ENCODE measurements at regions not wholly inside any gene's neighbourhood (a gene's known extent, or its start where the extent isn't known, plus 50 kb on each side); places are given as distances from the start of the nearest gene placed in this dataset.

DNA sequence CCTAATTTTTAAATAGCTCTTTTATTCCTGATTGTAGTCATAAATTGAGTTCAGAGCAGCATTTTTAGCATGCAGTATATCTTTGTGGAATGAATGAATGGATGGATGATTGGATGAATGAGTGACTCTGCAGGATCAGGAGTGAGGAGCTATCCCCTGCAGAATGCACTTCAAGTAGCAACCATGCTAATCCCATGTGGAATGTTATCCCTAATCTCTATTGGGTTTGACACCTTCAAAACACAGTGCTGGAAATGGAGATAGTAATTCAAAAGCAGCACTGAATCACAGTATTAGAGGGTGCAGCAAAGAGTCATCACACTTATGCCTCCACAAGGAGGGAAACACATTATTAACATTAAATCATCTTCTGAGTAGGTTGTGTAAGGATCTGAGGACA is 501.9 kb downstream of the SHISA9 start:
- no peaks in the 10 kb centered on the region for H3K9me3 ChIP-seq (ENCODE audit: control insufficient read depth, low read depth, low read length)
- H3K27me3 Mint-ChIP-seq (ENCODE audit: low read depth), result no peaks in the 10 kb centered on the region
- no peaks in the 10 kb centered on the region for H4K20me1 ChIP-seq (ENCODE audit: control insufficient read depth, insufficient read depth, insufficient read length)
- peaks cover 3 to 6% of the 10 kb centered on the region in 2 experiments; a peak in 3 of 4 replicates for H3K4me1 Mint-ChIP-seq
- H3K9ac ChIP-seq (ENCODE audit: extremely low read depth, insufficient read length, low read length), result no peak overlapping the region
- no peaks in the 10 kb centered on the region for H3K23me2 ChIP-seq (ENCODE audit: insufficient read length, low read depth, low read length, poor library complexity, severe bottlenecking)
- H3K27me3 ChIP-seq (ENCODE audit: insufficient read depth, low read length), result no peaks in the 10 kb centered on the region
- no peak overlapping the region for H3K23ac ChIP-seq (ENCODE audit: insufficient read length, low read depth, low read length)
- H2BK20ac ChIP-seq (ENCODE audit: low read depth, low read length, poor library complexity, severe bottlenecking), result no peak overlapping the region
- H3T11ph ChIP-seq (ENCODE audit: low read length), result no peak overlapping the region
- no peak overlapping the region for H2BK5ac ChIP-seq (ENCODE audit: insufficient read length, low read length)
- H2AK5ac ChIP-seq (ENCODE audit: insufficient read length, low read length), result no peak overlapping the region
- no peak overlapping the region for H3K56ac ChIP-seq (ENCODE audit: insufficient read length, low read depth, low read length)
- H2BK120ac ChIP-seq (ENCODE audit: low read depth, low read length, poor library complexity, severe bottlenecking), result no peak overlapping the region
- TF ChIP-seq, protein P1, sequence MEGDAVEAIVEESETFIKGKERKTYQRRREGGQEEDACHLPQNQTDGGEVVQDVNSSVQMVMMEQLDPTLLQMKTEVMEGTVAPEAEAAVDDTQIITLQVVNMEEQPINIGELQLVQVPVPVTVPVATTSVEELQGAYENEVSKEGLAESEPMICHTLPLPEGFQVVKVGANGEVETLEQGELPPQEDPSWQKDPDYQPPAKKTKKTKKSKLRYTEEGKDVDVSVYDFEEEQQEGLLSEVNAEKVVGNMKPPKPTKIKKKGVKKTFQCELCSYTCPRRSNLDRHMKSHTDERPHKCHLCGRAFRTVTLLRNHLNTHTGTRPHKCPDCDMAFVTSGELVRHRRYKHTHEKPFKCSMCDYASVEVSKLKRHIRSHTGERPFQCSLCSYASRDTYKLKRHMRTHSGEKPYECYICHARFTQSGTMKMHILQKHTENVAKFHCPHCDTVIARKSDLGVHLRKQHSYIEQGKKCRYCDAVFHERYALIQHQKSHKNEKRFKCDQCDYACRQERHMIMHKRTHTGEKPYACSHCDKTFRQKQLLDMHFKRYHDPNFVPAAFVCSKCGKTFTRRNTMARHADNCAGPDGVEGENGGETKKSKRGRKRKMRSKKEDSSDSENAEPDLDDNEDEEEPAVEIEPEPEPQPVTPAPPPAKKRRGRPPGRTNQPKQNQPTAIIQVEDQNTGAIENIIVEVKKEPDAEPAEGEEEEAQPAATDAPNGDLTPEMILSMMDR (conservative IDR thresholded peaks at IDR 0.05), result no peak
- no peak for DNase-seq
- H3K79me2 ChIP-seq (ENCODE audit: insufficient read depth, low read length), result no peaks in the 10 kb centered on the region
- H2BK15ac ChIP-seq (ENCODE audit: low read depth, low read length), result no peak overlapping the region
- no peak overlapping the region for H3K4me3 Mint-ChIP-seq
- no peak overlapping the region for H4K8ac ChIP-seq (replicated peaks; ENCODE audit: insufficient read length, low read depth, low read length)
- no peak overlapping the region for H2AFZ ChIP-seq (ENCODE audit: low read length)
- H3K4me2 ChIP-seq (ENCODE audit: insufficient read depth, insufficient read length, low read length), result no peak overlapping the region
- H3K14ac ChIP-seq (ENCODE audit: insufficient read depth, low read length), result no peak overlapping the region
- H3K9me3 Mint-ChIP-seq, result peaks cover 0 to 2% of the 10 kb centered on the region in 2 experiments; a peak in 1 of 5 replicates
- H3K36me3 Mint-ChIP-seq (ENCODE audit: insufficient read depth in 1 of 3, low read depth in 3 of 3), result peaks cover 0 to 5% (median 0%) of the 10 kb centered on the region in 3 experiments; a peak in 3 of 7 replicates
- H3K27ac ChIP-seq (ENCODE audit: insufficient read length, low read depth, low read length), result no peak overlapping the region
- no peaks in the 10 kb centered on the region for H3K79me1 ChIP-seq (ENCODE audit: insufficient read depth, low read depth, low read length, poor library complexity, severe bottlenecking)
- H3K27ac Mint-ChIP-seq, result no peak overlapping the region
- no peak overlapping the region for H2BK12ac ChIP-seq (ENCODE audit: insufficient read length, low read depth, low read length)
- no peak overlapping the region for H4K91ac ChIP-seq (ENCODE audit: insufficient read length, low read depth, low read length)
- no peaks in the 10 kb centered on the region for H3K4me1 ChIP-seq (ENCODE audit: insufficient read depth, low read length)
- H3K4ac ChIP-seq (ENCODE audit: low read depth, low read length), result no peak overlapping the region
- H4K5ac ChIP-seq (ENCODE audit: insufficient read length, low read depth, low read length), result no peak overlapping the region
- H3K18ac ChIP-seq (ENCODE audit: insufficient read length, low read depth, low read length), result no peak overlapping the region
